Activated CD4-positive, alpha-beta T cell treated with anti-CD3 and anti-CD28 coated beads, Interleukin-10, Interleukin-2, amounts not matched to agents 100 ng/mL and 50 ng/mL, durations not matched to agents 16 hours and 8 hours (primary cell): ENCODE measurements at regions not wholly inside any gene's neighbourhood (a gene's known extent, or its start where the extent isn't known, plus 50 kb on each side); places are given as distances from the start of the nearest gene placed in this dataset.

Experiments
- DNase-seq: peaks from one replicate; pipeline ENCODE4 v3.0.0-alpha.2; 2020

GRCh38 chr6:45791211-45792168 is 224.2 kb downstream of the CLIC5 start:
- DNase-seq, result no peak

- DNase-seq, result no peak
Measured at GRCh38 chr6:45789238-45789637, 226.4 kb downstream of the CLIC5 start.

GRCh38 chr6:45787384-45787783 is 228.3 kb downstream of the CLIC5 start:
- no peak for DNase-seq

GRCh38 chr6:45786355-45786781 is 229.3 kb downstream of the CLIC5 start:
- no peak for DNase-seq

- DNase-seq, result no peak
Measured at GRCh38 chr6:45784250-45784649, 231.4 kb downstream of the CLIC5 start.

GRCh38 chr6:45783716-45784115 is 231.9 kb downstream of the CLIC5 start:
- no peak for DNase-seq

GRCh38 chr6:45781890-45782289 is 233.8 kb downstream of the CLIC5 start:
- DNase-seq, result no peak

GRCh38 chr6:45780523-45780922 is 235.1 kb downstream of the CLIC5 start:
- DNase-seq, result no peak

- no peak for DNase-seq
Measured at GRCh38 chr6:45775026-45775697, 240.5 kb downstream of the CLIC5 start.

GRCh38 chr6:45773906-45774305 is 241.8 kb downstream of the CLIC5 start:
- no peak for DNase-seq

GRCh38 chr6:45772886-45773495 is 242.7 kb downstream of the CLIC5 start:
- DNase-seq, result no peak

GRCh38 chr6:45772051-45772450 is 243.6 kb downstream of the CLIC5 start:
- no peak for DNase-seq

GRCh38 chr6:45763281-45763680 is 252.4 kb downstream of the CLIC5 start:
- DNase-seq, result no peak

- DNase-seq, result no peak
Measured at GRCh38 chr6:45759472-45759810, 256.2 kb downstream of the CLIC5 start.

GRCh38 chr6:45758787-45759471 is 256.7 kb downstream of the CLIC5 start:
- DNase-seq, result peak; percentile 10

GRCh38 chr6:45757443-45758130 is 258.1 kb downstream of the CLIC5 start:
- DNase-seq, result no peak

GRCh38 chr6:45756606-45757005 is 259.1 kb downstream of the CLIC5 start:
- no peak for DNase-seq

GRCh38 chr6:45754432-45754831 is 261.2 kb downstream of the CLIC5 start:
- DNase-seq, result no peak

GRCh38 chr6:45746046-45746445 is 269.6 kb downstream of the CLIC5 start:
- no peak for DNase-seq

- no peak for DNase-seq
Measured at GRCh38 chr6:45743028-45743615, 272.5 kb downstream of the CLIC5 start.

- no peak for DNase-seq
Measured at GRCh38 chr6:45742591-45742990, 273.1 kb downstream of the CLIC5 start.
